ENCODE measurements at regions not wholly inside any gene's neighbourhood (a gene's known extent, or its start where the extent isn't known, plus 50 kb on each side); places are given as distances from the start of the nearest gene placed in this dataset.

GRCh38 chr5:136734628-136735027 is 369.3 kb upstream of the TRPC7 start (continued):
- TF ChIP-seq, protein P1, sequence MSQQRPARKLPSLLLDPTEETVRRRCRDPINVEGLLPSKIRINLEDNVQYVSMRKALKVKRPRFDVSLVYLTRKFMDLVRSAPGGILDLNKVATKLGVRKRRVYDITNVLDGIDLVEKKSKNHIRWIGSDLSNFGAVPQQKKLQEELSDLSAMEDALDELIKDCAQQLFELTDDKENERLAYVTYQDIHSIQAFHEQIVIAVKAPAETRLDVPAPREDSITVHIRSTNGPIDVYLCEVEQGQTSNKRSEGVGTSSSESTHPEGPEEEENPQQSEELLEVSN (IDR thresholded peaks at IDR 0.05), result no peak
- no peak for TF ChIP-seq SP1 (IDR thresholded peaks at IDR 0.05; ENCODE audit: low read depth, low read length)

All from H1 (cell line).